ENCODE measurements at regions not wholly inside any gene's neighbourhood (a gene's known extent, or its start where the extent isn't known, plus 50 kb on each side); places are given as distances from the start of the nearest gene placed in this dataset.
A peak's percentile ranks its signal among the peaks of the same experiment; 100 is the strongest.

DNA sequence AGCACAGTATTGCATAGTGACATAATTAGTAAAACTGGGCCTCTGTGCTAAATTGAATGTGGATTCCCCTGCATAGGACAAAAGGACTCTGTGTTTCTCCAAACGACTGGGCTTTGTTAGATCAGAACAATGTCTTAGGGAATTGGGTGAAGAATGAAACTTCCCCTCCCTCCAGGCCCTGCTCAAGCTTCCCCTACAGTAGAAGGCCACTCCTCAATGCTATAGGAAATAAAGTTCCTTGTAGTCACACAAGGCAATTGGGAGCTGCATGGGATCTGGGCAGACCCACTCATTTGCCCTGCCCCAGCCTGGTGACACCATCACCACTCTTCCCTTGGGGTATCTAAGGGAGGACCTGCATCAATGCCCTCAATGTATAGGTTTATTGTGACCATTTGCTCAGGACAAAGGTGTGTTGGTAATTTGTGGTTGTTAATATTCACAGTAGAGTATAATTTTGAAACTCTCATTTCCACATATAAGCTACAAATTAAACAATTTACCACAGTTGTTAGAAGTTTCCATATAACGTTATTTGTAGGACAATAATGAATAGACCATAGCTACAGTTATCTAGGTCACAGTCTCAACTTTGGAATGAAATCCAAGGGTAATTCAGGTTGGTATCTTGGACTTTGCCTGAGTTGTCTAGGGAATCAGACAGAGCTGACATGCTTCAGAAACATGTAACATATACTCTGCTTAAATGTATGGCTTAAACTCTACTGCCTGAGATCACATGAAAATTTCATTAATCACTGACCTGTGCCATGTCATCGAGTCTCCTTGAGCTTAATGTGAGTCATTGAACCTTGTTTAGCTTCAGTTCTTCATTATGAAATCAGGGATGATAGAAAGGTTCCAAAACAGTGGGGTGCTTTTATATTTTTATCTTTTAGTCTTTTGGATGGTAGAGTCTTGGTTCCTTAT, 64.8 kb upstream of the DARS1 start:
- SMC1A ChIA-PET (ENCODE audit: uncharacterized antibody, unreplicated experiment), result interaction anchor here (0.5 to 24.6 kb wide), 25 partner anchors 9 to 330 kb away, joined by 3 to 961 read pairs (median 6); partner anchors contain the start of genes DARS1 and MCM6
- intact Hi-C loops (cut with micrococcal nuclease; ENCODE audit: unreplicated experiment), result loop anchor here (10.0 kb wide), 1 partner anchor 205 kb away; no protein-coding TSS in a partner anchor
- Histone ChIP-seq H3K79me2 (ENCODE audit: control insufficient read depth, insufficient read depth, low read length) (no peaks in the 10 kb centered on the region), H3K4me1 (ENCODE audit: control insufficient read depth, insufficient read depth, low read length) (peaks cover 17% of the 10 kb centered on the region), H3K36me3 (ENCODE audit: control insufficient read depth in 2 of 2, insufficient read depth in 2 of 2, low read length in 1 of 2) (no peaks in the 10 kb centered on the region), H2AFZ (ENCODE audit: control insufficient read depth, low read depth, low read length) (no peak overlapping the region), H3K9me3 (replicated peaks; ENCODE audit: control insufficient read depth, insufficient read depth, low read length) (no peaks in the 10 kb centered on the region), H3K4me3 (no peak overlapping the region), H3K27me3 (replicated peaks in 1 of 2; ENCODE audit: control insufficient read depth in 2 of 2, insufficient read depth in 2 of 2, low read length in 1 of 2) (peaks cover 0 to 6% of the 10 kb centered on the region in 2 experiments; a peak in 1 of 4 replicates), H3K9ac (ENCODE audit: control insufficient read depth, insufficient read depth, low read length) (no peak overlapping the region), H3K27ac (ENCODE audit: control insufficient read depth, insufficient read depth) (no peak overlapping the region), H4K20me1 (ENCODE audit: control insufficient read depth, insufficient read depth) (no peaks in the 10 kb centered on the region), H3K4me2 (ENCODE audit: control insufficient read depth, insufficient read depth) (no peak overlapping the region)
- FAIRE-seq (no peak), ATAC-seq (peak; percentile 32), DNase-seq (ENCODE audit: low read depth, low spot score) (no peak)
- RAD21 ChIA-PET (ENCODE audit: unreplicated experiment), result interaction anchor here (0.7 to 17.6 kb wide), 33 partner anchors 9 to 331 kb away, joined by 3 to 348 read pairs (median 5); partner anchors contain the start of gene DARS1
- no TSS peak for BruUV-seq (replicated peaks)
- WGBS (ENCODE audit: insufficient coverage, insufficient replicate concordance, low lambda C conversion rate, missing lambda C conversion rate), result 34% methylated on average over 3 of the region's 3 CpGs
- in situ Hi-C loops (cut with MboI), result no loop called here
- POLR2A ChIA-PET, result interaction anchor here (0.6 to 8.4 kb wide), 22 partner anchors 9 to 332 kb away, joined by 3 to 80 read pairs (median 4); partner anchors contain the start of gene DARS1
- CTCF ChIA-PET, result interaction anchor here (0.7 to 5.1 kb wide), 14 partner anchors 9 to 334 kb away, joined by 3 to 43 read pairs (median 5); no protein-coding TSS in a partner anchor
- no peak for TF ChIP-seq NR2C2 (IDR thresholded peaks at IDR 0.05; ENCODE audit: borderline replicate concordance, control insufficient read depth, insufficient read length, low read depth)
- no peak for TF ChIP-seq SPI1 (IDR thresholded peaks at IDR 0.05; ENCODE audit: borderline replicate concordance, insufficient read depth, low read depth, low read length)
- TF ChIP-seq MTA3 (IDR thresholded peaks at IDR 0.05; ENCODE audit: borderline replicate concordance, low read length), result no peak
- TF ChIP-seq, protein P1, sequence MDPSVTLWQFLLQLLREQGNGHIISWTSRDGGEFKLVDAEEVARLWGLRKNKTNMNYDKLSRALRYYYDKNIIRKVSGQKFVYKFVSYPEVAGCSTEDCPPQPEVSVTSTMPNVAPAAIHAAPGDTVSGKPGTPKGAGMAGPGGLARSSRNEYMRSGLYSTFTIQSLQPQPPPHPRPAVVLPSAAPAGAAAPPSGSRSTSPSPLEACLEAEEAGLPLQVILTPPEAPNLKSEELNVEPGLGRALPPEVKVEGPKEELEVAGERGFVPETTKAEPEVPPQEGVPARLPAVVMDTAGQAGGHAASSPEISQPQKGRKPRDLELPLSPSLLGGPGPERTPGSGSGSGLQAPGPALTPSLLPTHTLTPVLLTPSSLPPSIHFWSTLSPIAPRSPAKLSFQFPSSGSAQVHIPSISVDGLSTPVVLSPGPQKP (IDR thresholded peaks at IDR 0.05; ENCODE audit: low read depth, low read length), result no peak
- no peak for TF ChIP-seq SUZ12 (IDR thresholded peaks at IDR 0.05; ENCODE audit: unreplicated experiment)
- peak; percentile 9 to 58; a peak in 2 of 4 replicates for TF ChIP-seq EP300 (IDR thresholded peaks at IDR 0.05; ENCODE audit: borderline replicate concordance in 1 of 2, control insufficient read depth in 1 of 2, low read depth in 2 of 2, low read length in 2 of 2)
- TF ChIP-seq PAX8 (IDR thresholded peaks at IDR 0.05), result no peak
- no peak for TF ChIP-seq ZNF274 (IDR thresholded peaks at IDR 0.05; ENCODE audit: insufficient read depth, insufficient read length)
- TF ChIP-seq CEBPB (IDR thresholded peaks at IDR 0.05; ENCODE audit: borderline replicate concordance in 1 of 2, low read depth in 2 of 2, low read length in 2 of 2), result no peak
- TF ChIP-seq CHD2 (IDR thresholded peaks at IDR 0.05; ENCODE audit: borderline replicate concordance, low read depth, low read length), result no peak
- no peak for TF ChIP-seq TBL1XR1 (IDR thresholded peaks at IDR 0.05; ENCODE audit: low read depth, low read length)
- TF ChIP-seq POLR2AphosphoS5 (IDR thresholded peaks at IDR 0.05; ENCODE audit: low read length), result no peak
- no peak for TF ChIP-seq KDM1A (IDR thresholded peaks at IDR 0.05; ENCODE audit: borderline replicate concordance)
- TF ChIP-seq, protein P2, sequence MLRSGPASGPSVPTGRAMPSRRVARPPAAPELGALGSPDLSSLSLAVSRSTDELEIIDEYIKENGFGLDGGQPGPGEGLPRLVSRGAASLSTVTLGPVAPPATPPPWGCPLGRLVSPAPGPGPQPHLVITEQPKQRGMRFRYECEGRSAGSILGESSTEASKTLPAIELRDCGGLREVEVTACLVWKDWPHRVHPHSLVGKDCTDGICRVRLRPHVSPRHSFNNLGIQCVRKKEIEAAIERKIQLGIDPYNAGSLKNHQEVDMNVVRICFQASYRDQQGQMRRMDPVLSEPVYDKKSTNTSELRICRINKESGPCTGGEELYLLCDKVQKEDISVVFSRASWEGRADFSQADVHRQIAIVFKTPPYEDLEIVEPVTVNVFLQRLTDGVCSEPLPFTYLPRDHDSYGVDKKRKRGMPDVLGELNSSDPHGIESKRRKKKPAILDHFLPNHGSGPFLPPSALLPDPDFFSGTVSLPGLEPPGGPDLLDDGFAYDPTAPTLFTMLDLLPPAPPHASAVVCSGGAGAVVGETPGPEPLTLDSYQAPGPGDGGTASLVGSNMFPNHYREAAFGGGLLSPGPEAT (IDR thresholded peaks at IDR 0.05; ENCODE audit: low read depth), result peak; percentile 55; the same call in 1 of the 2 replicates
- TF ChIP-seq FOXK2 (IDR thresholded peaks at IDR 0.05), result no peak
- peak in 1 of 2 experiments; percentile 29; a peak in 1 of 4 replicates for TF ChIP-seq BHLHE40 (IDR thresholded peaks at IDR 0.05; ENCODE audit: borderline replicate concordance in 1 of 2, low read depth in 2 of 2, low read length in 1 of 2)
